Esophagus squamous epithelium (tissue), 4 donors: ENCODE measurements at regions not wholly inside any gene's neighbourhood (a gene's known extent, or its start where the extent isn't known, plus 50 kb on each side); places are given as distances from the start of the nearest gene placed in this dataset.

ENCODE experiments used
- CTCF ChIP-seq, 6 experiments: fragments of 450-650 bp in 4 of 6; fragments of 200-600 bp in 2 of 6; sonication (generic) in 2 of 6; IDR thresholded peaks; one replicate each; pipeline ENCODE4 v1.5.1; 2016 to 2019; ENCODE audit warnings: antibody characterized with exemption in 6 of 6, mild to moderate bottlenecking in 4 of 6, moderate library complexity in 4 of 6
- POLR2A ChIP-seq, 4 donors: fragments of 450-650 bp; IDR thresholded peaks; one replicate each; pipeline ENCODE4 v1.6.1; 2017; ENCODE audit warnings: antibody characterized with exemption in 4 of 4, mild to moderate bottlenecking in 4 of 4, moderate library complexity in 3 of 4

- TF ChIP-seq CTCF (IDR thresholded peaks at IDR 0.05), result no peak
- no peak for TF ChIP-seq POLR2A (IDR thresholded peaks at IDR 0.05)
These were observed 355.6 kb downstream of the SH2D4B start for GRCh38 chr10:80893256-80893655.
